HEK293 (cell line): ENCODE measurements at regions not wholly inside any gene's neighbourhood (a gene's known extent, or its start where the extent isn't known, plus 50 kb on each side); places are given as distances from the start of the nearest gene placed in this dataset.

Experiments used
- HOXA7 ChIP-seq: sonication (generic); formaldehyde crosslinking; IDR thresholded peaks from 2 replicates; pipeline ENCODE4 v1.8.1; 2022; ENCODE audit warnings: missing genetic modification reagents, borderline replicate concordance
- HOXC10 ChIP-seq: sonication (generic); formaldehyde crosslinking; IDR thresholded peaks from 2 replicates; pipeline ENCODE4 v1.8.1; 2023; ENCODE audit warnings: mild to moderate bottlenecking, missing genetic modification reagents
- KLF10 ChIP-seq: fragments of 450-650 bp; IDR thresholded peaks from 2 replicates; pipeline ENCODE4 v1.5.1; 2018; ENCODE audit warnings: missing biosample characterization, mild to moderate bottlenecking, missing genetic modification characterization
- KLF8 ChIP-seq: fragments of 450-650 bp; formaldehyde crosslinking; IDR thresholded peaks from 2 replicates; pipeline ENCODE4 v1.5.1; 2016; ENCODE audit warnings: missing biosample characterization, missing genetic modification characterization
- OVOL3 ChIP-seq: fragments of 450-650 bp; formaldehyde crosslinking; IDR thresholded peaks from 2 replicates; pipeline ENCODE4 v1.5.1; 2016; ENCODE audit warnings: missing biosample characterization, missing genetic modification characterization
- SCRT1 ChIP-seq: fragments of 450-650 bp; formaldehyde crosslinking; IDR thresholded peaks from 2 replicates; pipeline ENCODE4 v1.5.1; 2016; ENCODE audit warnings: missing biosample characterization, missing genetic modification characterization, borderline replicate concordance
- ZBTB17 ChIP-seq: fragments of 450-650 bp; formaldehyde crosslinking; IDR thresholded peaks from 2 replicates; pipeline ENCODE4 v1.5.1; 2016; ENCODE audit warnings: missing biosample characterization, missing genetic modification characterization
- ZBTB48 ChIP-seq: fragments of 450-650 bp; formaldehyde crosslinking; IDR thresholded peaks from 2 replicates; pipeline ENCODE4 v1.5.1; 2016; ENCODE audit warnings: missing biosample characterization, missing genetic modification characterization
- ZIC2 ChIP-seq: fragments of 450-650 bp; formaldehyde crosslinking; IDR thresholded peaks from 2 replicates; pipeline ENCODE4 v1.5.1; 2016; ENCODE audit warnings: missing biosample characterization, missing genetic modification characterization
- ZNF10 ChIP-seq: fragments of 450-650 bp; formaldehyde crosslinking; IDR thresholded peaks from 2 replicates; pipeline ENCODE4 v1.5.1; 2017; ENCODE audit warnings: missing biosample characterization, missing genetic modification characterization
- ZNF133 ChIP-seq: fragments of 450-650 bp; formaldehyde crosslinking; IDR thresholded peaks from 2 replicates; pipeline ENCODE4 v1.5.1; 2016; ENCODE audit warnings: missing biosample characterization, missing genetic modification characterization
- ZNF146 ChIP-seq: fragments of 450-650 bp; formaldehyde crosslinking; IDR thresholded peaks from 2 replicates; pipeline ENCODE4 v1.5.1; 2016; ENCODE audit warnings: missing biosample characterization, missing genetic modification characterization
- ZNF202 ChIP-seq: fragments of 450-650 bp; formaldehyde crosslinking; IDR thresholded peaks from 2 replicates; pipeline ENCODE4 v1.5.1; 2016; ENCODE audit warnings: missing biosample characterization, missing genetic modification characterization, borderline replicate concordance
- ZNF324 ChIP-seq: fragments of 450-650 bp; formaldehyde crosslinking; IDR thresholded peaks from 2 replicates; pipeline ENCODE4 v1.5.1; 2016; ENCODE audit warnings: missing biosample characterization, missing genetic modification characterization
- ZNF416 ChIP-seq: fragments of 450-650 bp; formaldehyde crosslinking; IDR thresholded peaks from 2 replicates; pipeline ENCODE4 v1.5.1; 2016; ENCODE audit warnings: missing biosample characterization, missing genetic modification characterization
- ZNF423 ChIP-seq: fragments of 450-650 bp; formaldehyde crosslinking; IDR thresholded peaks from 2 replicates; pipeline ENCODE4 v1.5.1; 2016; ENCODE audit warnings: missing biosample characterization, missing genetic modification characterization
- ZNF473 ChIP-seq: fragments of 450-650 bp; formaldehyde crosslinking; IDR thresholded peaks from 2 replicates; pipeline ENCODE4 v1.5.1; 2017; ENCODE audit warnings: missing biosample characterization, missing genetic modification characterization
- ZNF555 ChIP-seq: fragments of 450-650 bp; formaldehyde crosslinking; conservative IDR thresholded peaks from 2 replicates; pipeline ENCODE4 v1.5.1; 2017; ENCODE audit warnings: missing biosample characterization, mild to moderate bottlenecking, missing genetic modification characterization, inconsistent platforms
- ZNF571 ChIP-seq: fragments of 450-650 bp; formaldehyde crosslinking; IDR thresholded peaks from 2 replicates; pipeline ENCODE4 v1.5.0; 2017; ENCODE audit warnings: missing biosample characterization, missing genetic modification characterization
- ZNF704 ChIP-seq: fragments of 450-650 bp; formaldehyde crosslinking; IDR thresholded peaks from 2 replicates; pipeline ENCODE4 v1.5.1; 2016; ENCODE audit warnings: missing biosample characterization, missing genetic modification characterization
- TF ChIP-seq, protein P1 (sequence below): fragments of 450-650 bp; formaldehyde crosslinking; IDR thresholded peaks from 2 replicates; pipeline ENCODE4 v1.5.1; 2016; ENCODE audit warnings: missing biosample characterization, missing genetic modification characterization
- TF ChIP-seq, protein P2 (sequence below): fragments of 450-650 bp; formaldehyde crosslinking; IDR thresholded peaks from 2 replicates; pipeline ENCODE4 v1.5.1; 2017; ENCODE audit warnings: missing biosample characterization, missing genetic modification characterization
- TF ChIP-seq, protein P3 (sequence below): fragments of 450-650 bp; formaldehyde crosslinking; IDR thresholded peaks from 2 replicates; pipeline ENCODE4 v1.5.0; 2017; ENCODE audit warnings: missing biosample characterization, missing genetic modification characterization, borderline replicate concordance
- TF ChIP-seq, protein P4 (sequence below): fragments of 450-650 bp; formaldehyde crosslinking; IDR thresholded peaks from 2 replicates; pipeline ENCODE4 v1.5.1; 2016; ENCODE audit warnings: missing biosample characterization, missing genetic modification characterization
- TF ChIP-seq, protein P5 (sequence below): fragments of 450-650 bp; formaldehyde crosslinking; IDR thresholded peaks from 2 replicates; pipeline ENCODE4 v1.5.1; 2016; ENCODE audit warnings: missing biosample characterization, missing genetic modification characterization
- TF ChIP-seq, protein P6 (sequence below): fragments of 450-650 bp; formaldehyde crosslinking; IDR thresholded peaks from 2 replicates; pipeline ENCODE4; 2016; ENCODE audit warnings: missing biosample characterization, missing genetic modification characterization

- TF ChIP-seq, protein P1, sequence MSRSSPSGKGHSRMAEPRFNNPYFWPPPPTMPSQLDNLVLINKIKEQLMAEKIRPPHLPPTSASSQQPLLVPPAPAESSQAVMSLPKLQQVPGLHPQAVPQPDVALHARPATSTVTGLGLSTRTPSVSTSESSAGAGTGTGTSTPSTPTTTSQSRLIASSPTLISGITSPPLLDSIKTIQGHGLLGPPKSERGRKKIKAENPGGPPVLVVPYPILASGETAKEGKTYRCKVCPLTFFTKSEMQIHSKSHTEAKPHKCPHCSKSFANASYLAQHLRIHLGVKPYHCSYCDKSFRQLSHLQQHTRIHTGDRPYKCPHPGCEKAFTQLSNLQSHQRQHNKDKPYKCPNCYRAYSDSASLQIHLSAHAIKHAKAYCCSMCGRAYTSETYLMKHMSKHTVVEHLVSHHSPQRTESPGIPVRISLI, result no peak
- peak; percentile 36; the same call in 1 of the 2 replicates for TF ChIP-seq ZNF324 (tag by site-specific recombination)
- peak; percentile 48; the same call in 1 of the 2 replicates for TF ChIP-seq ZNF10 (tag by site-specific recombination)
- TF ChIP-seq, protein P2, sequence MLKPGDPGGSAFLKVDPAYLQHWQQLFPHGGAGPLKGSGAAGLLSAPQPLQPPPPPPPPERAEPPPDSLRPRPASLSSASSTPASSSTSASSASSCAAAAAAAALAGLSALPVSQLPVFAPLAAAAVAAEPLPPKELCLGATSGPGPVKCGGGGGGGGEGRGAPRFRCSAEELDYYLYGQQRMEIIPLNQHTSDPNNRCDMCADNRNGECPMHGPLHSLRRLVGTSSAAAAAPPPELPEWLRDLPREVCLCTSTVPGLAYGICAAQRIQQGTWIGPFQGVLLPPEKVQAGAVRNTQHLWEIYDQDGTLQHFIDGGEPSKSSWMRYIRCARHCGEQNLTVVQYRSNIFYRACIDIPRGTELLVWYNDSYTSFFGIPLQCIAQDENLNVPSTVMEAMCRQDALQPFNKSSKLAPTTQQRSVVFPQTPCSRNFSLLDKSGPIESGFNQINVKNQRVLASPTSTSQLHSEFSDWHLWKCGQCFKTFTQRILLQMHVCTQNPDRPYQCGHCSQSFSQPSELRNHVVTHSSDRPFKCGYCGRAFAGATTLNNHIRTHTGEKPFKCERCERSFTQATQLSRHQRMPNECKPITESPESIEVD (tag by site-specific recombination), result no peak; the same call in 1 of the 2 replicates
- no peak for TF ChIP-seq ZNF416 (tag by site-specific recombination)
- TF ChIP-seq, protein P3, sequence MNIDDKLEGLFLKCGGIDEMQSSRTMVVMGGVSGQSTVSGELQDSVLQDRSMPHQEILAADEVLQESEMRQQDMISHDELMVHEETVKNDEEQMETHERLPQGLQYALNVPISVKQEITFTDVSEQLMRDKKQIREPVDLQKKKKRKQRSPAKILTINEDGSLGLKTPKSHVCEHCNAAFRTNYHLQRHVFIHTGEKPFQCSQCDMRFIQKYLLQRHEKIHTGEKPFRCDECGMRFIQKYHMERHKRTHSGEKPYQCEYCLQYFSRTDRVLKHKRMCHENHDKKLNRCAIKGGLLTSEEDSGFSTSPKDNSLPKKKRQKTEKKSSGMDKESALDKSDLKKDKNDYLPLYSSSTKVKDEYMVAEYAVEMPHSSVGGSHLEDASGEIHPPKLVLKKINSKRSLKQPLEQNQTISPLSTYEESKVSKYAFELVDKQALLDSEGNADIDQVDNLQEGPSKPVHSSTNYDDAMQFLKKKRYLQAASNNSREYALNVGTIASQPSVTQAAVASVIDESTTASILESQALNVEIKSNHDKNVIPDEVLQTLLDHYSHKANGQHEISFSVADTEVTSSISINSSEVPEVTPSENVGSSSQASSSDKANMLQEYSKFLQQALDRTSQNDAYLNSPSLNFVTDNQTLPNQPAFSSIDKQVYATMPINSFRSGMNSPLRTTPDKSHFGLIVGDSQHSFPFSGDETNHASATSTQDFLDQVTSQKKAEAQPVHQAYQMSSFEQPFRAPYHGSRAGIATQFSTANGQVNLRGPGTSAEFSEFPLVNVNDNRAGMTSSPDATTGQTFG (tag by site-specific recombination), result no peak
- no peak for TF ChIP-seq ZNF555
- TF ChIP-seq KLF10 (tag by site-specific recombination), result peak; percentile 87
- TF ChIP-seq HOXC10 (CRISPR knock-in tag), result no peak
- TF ChIP-seq, protein P4, sequence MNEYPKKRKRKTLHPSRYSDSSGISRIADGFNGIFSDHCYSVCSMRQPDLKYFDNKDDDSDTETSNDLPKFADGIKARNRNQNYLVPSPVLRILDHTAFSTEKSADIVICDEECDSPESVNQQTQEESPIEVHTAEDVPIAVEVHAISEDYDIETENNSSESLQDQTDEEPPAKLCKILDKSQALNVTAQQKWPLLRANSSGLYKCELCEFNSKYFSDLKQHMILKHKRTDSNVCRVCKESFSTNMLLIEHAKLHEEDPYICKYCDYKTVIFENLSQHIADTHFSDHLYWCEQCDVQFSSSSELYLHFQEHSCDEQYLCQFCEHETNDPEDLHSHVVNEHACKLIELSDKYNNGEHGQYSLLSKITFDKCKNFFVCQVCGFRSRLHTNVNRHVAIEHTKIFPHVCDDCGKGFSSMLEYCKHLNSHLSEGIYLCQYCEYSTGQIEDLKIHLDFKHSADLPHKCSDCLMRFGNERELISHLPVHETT (tag by site-specific recombination), result no peak; the same call in 1 of the 2 replicates
- no peak for TF ChIP-seq ZNF146 (tag by site-specific recombination)
- no peak for TF ChIP-seq ZIC2
- TF ChIP-seq OVOL3 (tag by site-specific recombination), result peak; percentile 22; the same call in 1 of the 2 replicates
- TF ChIP-seq, protein P5, sequence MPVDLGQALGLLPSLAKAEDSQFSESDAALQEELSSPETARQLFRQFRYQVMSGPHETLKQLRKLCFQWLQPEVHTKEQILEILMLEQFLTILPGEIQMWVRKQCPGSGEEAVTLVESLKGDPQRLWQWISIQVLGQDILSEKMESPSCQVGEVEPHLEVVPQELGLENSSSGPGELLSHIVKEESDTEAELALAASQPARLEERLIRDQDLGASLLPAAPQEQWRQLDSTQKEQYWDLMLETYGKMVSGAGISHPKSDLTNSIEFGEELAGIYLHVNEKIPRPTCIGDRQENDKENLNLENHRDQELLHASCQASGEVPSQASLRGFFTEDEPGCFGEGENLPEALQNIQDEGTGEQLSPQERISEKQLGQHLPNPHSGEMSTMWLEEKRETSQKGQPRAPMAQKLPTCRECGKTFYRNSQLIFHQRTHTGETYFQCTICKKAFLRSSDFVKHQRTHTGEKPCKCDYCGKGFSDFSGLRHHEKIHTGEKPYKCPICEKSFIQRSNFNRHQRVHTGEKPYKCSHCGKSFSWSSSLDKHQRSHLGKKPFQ (tag by site-specific recombination), result no peak
- no peak for TF ChIP-seq ZNF571 (tag by site-specific recombination)
- TF ChIP-seq HOXA7 (CRISPR knock-in tag), result no peak
- TF ChIP-seq ZNF423, result no peak
- no peak for TF ChIP-seq ZNF133 (tag by site-specific recombination)
- no peak for TF ChIP-seq ZNF202
- peak; percentile 67; the same call in 1 of the 2 replicates for TF ChIP-seq KLF8 (tag by site-specific recombination)
- TF ChIP-seq, protein P6, sequence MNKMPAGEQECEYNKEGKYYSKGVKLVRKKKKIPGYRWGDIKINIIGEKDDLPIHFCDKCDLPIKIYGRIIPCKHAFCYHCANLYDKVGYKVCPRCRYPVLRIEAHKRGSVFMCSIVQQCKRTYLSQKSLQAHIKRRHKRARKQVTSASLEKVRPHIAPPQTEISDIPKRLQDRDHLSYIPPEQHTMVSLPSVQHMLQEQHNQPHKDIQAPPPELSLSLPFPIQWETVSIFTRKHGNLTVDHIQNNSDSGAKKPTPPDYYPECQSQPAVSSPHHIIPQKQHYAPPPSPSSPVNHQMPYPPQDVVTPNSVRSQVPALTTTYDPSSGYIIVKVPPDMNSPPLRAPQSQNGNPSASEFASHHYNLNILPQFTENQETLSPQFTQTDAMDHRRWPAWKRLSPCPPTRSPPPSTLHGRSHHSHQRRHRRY, result no peak
- TF ChIP-seq ZNF473, result no peak
- TF ChIP-seq ZNF704 (tag by site-specific recombination), result no peak
- peak; percentile 97 for TF ChIP-seq ZBTB17
- TF ChIP-seq SCRT1, result no peak
- 0 out of 2 replicates have a peak, but pooled peaks have one; percentile 42 for TF ChIP-seq ZBTB48 (tag by site-specific recombination)
Observed at GRCh38 chr6:158869826-158870648, 50.9 kb upstream of the EZR start (continued).
